ENCODE measurements at regions not wholly inside any gene's neighbourhood (a gene's known extent, or its start where the extent isn't known, plus 50 kb on each side); places are given as distances from the start of the nearest gene placed in this dataset.

DNA sequence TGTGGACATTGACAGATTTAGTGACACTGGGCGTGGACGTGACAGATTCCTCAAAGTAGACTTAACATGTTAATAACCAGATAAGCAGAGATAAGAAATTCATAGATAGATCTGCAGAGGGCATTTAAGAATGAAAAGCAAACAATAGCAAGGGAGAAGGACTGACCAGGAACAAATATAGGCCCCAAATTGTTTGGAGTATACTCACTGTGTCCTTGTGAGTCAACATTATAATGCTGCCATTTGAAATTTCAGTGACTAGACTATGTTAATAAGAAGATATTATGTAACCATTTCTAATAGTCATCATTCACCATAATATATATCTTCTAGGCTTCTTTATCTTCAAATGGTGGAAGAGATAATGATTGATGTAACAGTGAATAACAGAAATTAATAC lies 78.1 kb upstream of the SLC38A11 start:
- WGBS, 2 donors, result 81 to 87% methylated on average over 2 of the region's 2 CpGs
- DNase-seq (ENCODE audit: low spot score in 2 of 2), result no peak
- no peak overlapping the region for H3K4me3 ChIP-seq (ENCODE audit: low read depth, poor library complexity, severe bottlenecking)
- no peak for TF ChIP-seq POLR2A (IDR thresholded peaks at IDR 0.05)
- intact Hi-C loops (cut with DNase I; ENCODE audit: low total_unique reads), result no loop called here

DNA sequence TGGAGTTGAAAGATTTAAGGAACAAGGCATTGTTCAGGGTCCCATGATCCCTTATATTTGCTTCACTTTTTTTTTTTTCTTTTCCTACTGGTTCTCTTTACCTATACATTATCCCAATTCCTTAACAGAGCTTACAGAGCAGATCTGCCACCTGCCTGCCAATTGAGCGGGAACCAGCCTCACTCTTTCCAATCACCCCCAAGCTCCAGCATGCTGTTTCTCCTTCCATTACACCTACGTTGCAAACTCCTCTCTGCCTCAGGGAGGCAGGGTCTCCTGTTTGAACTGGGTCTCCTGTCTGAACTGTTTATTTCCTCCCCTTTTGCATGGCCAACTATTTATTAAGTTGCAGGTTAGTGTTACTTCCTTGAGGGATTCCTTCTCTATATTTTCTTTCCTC lies 77.2 kb upstream of the SLC38A11 start:
- TF ChIP-seq, protein P1, sequence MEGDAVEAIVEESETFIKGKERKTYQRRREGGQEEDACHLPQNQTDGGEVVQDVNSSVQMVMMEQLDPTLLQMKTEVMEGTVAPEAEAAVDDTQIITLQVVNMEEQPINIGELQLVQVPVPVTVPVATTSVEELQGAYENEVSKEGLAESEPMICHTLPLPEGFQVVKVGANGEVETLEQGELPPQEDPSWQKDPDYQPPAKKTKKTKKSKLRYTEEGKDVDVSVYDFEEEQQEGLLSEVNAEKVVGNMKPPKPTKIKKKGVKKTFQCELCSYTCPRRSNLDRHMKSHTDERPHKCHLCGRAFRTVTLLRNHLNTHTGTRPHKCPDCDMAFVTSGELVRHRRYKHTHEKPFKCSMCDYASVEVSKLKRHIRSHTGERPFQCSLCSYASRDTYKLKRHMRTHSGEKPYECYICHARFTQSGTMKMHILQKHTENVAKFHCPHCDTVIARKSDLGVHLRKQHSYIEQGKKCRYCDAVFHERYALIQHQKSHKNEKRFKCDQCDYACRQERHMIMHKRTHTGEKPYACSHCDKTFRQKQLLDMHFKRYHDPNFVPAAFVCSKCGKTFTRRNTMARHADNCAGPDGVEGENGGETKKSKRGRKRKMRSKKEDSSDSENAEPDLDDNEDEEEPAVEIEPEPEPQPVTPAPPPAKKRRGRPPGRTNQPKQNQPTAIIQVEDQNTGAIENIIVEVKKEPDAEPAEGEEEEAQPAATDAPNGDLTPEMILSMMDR (IDR thresholded peaks at IDR 0.05), result no peak
- no peak for TF ChIP-seq POLR2A (IDR thresholded peaks at IDR 0.05)
- H3K4me3 ChIP-seq (ENCODE audit: low read depth, poor library complexity, severe bottlenecking), result no peak overlapping the region
- intact Hi-C loops (cut with DNase I; ENCODE audit: low total_unique reads), result no loop called here
- WGBS, 2 donors, result 42 to 66% methylated on average over 2 of the region's 2 CpGs
- DNase-seq (ENCODE audit: low spot score in 2 of 2), result no peak

DNA sequence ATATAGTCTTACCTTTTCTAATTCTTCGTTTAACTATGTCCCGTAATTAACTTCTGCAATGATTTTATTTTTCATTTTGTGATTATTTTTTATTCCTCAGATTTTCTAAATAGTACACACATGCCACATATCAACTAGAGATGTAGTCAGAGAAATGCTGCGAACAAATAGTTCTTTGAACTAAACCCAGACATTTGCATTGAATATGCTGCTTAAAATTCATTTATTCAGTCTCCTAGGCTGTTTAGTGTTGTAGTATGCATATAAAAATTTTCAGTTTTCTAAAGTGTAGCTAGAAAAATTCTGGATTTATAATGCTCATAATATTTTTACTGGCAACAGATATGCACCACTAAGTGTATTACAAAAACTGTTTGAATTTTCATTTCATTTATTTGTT lies 68.9 kb upstream of the SLC38A11 start:
- no peak for DNase-seq (ENCODE audit: low spot score in 2 of 2)
- H3K4me3 ChIP-seq (ENCODE audit: low read depth, poor library complexity, severe bottlenecking), result no peak overlapping the region
- intact Hi-C loops (cut with DNase I; ENCODE audit: low total_unique reads), result no loop called here
- no peak for TF ChIP-seq POLR2A (IDR thresholded peaks at IDR 0.05)
- TF ChIP-seq, protein P1 (IDR thresholded peaks at IDR 0.05), result no peak
- WGBS, 2 donors, result 64 to 94% methylated on average over 3 of the region's 3 CpGs

DNA sequence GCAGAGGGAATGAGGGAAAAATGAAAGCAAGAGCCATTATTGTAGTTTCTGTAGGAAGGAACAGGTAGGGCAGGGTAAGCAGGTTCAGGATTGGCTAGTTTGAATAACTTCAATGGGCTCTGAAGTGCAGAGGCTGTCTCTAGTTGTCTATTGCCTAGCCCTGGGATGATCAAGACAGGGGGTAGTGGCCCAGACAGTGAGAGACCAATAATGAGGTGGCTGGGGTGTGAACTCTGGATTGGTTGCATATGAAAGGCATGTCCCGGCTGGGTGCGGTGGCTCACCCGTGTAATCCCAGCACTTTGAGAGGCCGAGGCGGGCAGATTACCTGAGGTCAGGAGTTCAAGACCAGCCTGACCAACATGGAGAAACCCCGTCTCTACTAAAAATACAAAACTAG lies 67.5 kb upstream of the SLC38A11 start:
- DNase-seq (ENCODE audit: low spot score in 2 of 2), result no peak
- 87 to 92% methylated on average over 6 of the region's 6 CpGs for WGBS, 2 donors
- TF ChIP-seq, protein P1 (IDR thresholded peaks at IDR 0.05), result no peak
- TF ChIP-seq POLR2A (IDR thresholded peaks at IDR 0.05), result no peak
- H3K4me3 ChIP-seq (ENCODE audit: low read depth, poor library complexity, severe bottlenecking), result no peak overlapping the region
- intact Hi-C loops (cut with DNase I; ENCODE audit: low total_unique reads), result no loop called here

DNA sequence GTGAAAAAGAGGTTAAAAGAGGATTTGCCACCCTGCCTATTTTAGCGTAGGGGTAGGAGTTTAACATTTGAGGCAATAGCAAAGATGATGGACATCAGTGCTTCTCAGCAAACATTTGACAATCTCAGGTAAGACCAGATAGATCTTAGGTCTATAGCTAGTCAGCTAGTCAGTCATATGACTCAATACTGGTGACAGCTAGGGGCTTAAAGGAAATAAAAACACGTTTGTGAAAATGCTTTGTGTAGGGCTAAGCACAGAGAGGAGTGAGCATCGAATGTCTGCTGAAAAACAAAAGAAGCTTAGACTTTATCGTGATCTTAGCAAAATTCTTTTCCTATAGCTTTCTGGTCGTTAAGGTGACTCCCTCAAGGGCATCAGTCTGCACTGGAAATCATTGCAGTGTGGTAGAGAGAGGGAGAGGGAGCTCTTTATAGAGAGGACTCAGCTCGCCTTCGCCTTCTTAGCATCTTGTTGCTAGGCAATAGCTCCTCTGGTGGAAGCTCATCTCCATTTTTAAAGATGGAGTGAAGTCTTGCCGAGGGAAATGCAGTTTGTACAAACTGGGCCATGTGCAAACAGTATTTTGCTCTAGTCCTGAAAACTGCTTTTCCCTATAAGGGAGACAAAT lies 62.8 kb upstream of the SLC38A11 start:
- intact Hi-C loops (cut with DNase I; ENCODE audit: low total_unique reads), result loop anchor here (10.0 kb wide), 1 partner anchor 187 kb away; the partner anchor contains the start of gene SCN3A

DNA sequence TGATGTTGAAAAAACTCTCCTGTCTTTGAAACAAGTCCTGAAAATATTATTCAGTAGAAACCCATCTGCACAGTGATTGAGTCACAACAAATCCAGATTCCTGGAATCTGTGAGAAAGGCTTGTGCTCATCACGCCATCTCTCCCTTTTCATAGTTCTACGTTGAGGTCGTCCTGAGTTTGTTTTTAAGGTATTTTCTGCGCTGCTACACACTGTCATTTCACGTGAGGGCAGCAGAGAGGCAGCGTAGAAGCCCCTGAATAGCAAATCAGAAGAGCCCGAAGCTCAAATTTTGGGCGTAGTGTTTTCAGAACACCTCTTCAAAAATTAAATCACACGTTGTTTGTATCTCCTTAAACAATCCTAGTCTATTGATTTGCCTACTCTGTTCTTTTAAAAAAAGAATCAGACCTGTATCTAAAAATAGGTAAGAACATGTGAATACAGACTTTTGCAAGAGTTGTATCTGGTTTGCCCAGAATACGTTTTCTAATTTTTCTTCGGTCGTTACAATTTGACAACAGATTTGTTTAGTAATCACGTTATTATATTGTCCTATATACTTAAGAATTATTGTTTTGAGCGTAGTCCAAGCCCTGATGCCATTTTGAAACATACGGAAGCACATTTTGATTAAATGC lies 61.6 kb upstream of the SLC38A11 start:
- 19 to 23% methylated on average over 15 of the region's 15 CpGs for WGBS, 2 donors
- TF ChIP-seq POLR2A (IDR thresholded peaks at IDR 0.05), result no peak
- TF ChIP-seq, protein P1 (IDR thresholded peaks at IDR 0.05), result no peak
- intact Hi-C loops (cut with DNase I; ENCODE audit: low total_unique reads), result loop anchor here (10.0 kb wide), 1 partner anchor 188 kb away; the partner anchor contains the start of gene SCN3A
- DNase-seq (ENCODE audit: low spot score in 2 of 2), result no peak
- H3K4me3 ChIP-seq (ENCODE audit: low read depth, poor library complexity, severe bottlenecking), result no peak overlapping the region

More for the DNA sequence above, 62.8 kb upstream of the SLC38A11 start:
- TF ChIP-seq POLR2A (IDR thresholded peaks at IDR 0.05), result no peak
- TF ChIP-seq, protein P1 (IDR thresholded peaks at IDR 0.05), result no peak
- no peak overlapping the region for H3K4me3 ChIP-seq (ENCODE audit: low read depth, poor library complexity, severe bottlenecking)
- 46 to 49% methylated on average over 8 of the region's 8 CpGs for WGBS, 2 donors
- no peak for DNase-seq (ENCODE audit: low spot score in 2 of 2)

Data from lower leg skin (tissue), 4 donors.